Cardiac fibroblast (primary cell): ENCODE measurements at regions not wholly inside any gene's neighbourhood (a gene's known extent, or its start where the extent isn't known, plus 50 kb on each side); places are given as distances from the start of the nearest gene placed in this dataset.
A peak's percentile ranks its signal among the peaks of the same experiment; 100 is the strongest.

Experiments used
- DNase-seq, 2 donors: peaks; one replicate each; pipeline versions ENCODE4 v3.0.0 to v3.0.0-alpha.2; 2010; ENCODE audit warnings: low read depth in 2 of 2
- H3K4me3 ChIP-seq, 2 donors: replicated peaks in 1 of 2; 1 replicate in 1 of 2; 2 replicates in 1 of 2; pipeline ENCODE4 v1.5.1; 2011; ENCODE audit warnings: low read depth in 2 of 2, low read length in 2 of 2, mild to moderate bottlenecking in 2 of 2, moderate library complexity in 1 of 2
- TF ChIP-seq, protein P1 (sequence below): IDR thresholded peaks from one replicate; pipeline ENCODE4 v1.5.1; 2011; ENCODE audit warnings: low read depth, mild to moderate bottlenecking, low read length, inconsistent platforms

DNA sequence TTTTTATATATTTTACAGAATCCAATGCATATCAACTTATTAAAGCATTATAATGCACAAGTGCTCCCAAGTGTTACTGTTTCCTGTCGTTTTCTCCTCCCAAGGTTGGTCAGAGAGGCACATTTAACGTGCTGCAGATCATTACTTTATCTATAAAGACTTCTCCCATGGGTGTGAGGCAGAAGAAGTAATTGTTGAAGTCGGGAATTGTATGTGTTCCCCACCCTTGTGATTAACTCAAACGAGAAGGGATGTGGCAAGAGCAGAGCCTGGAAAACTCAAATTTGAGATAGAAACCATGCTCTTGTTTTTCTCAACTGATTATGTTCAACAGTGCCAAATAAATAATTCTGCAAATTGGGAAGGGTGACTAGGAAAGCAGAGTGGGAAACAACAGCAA lies 412.5 kb upstream of the ADAMTS5 start:
- TF ChIP-seq, protein P1, sequence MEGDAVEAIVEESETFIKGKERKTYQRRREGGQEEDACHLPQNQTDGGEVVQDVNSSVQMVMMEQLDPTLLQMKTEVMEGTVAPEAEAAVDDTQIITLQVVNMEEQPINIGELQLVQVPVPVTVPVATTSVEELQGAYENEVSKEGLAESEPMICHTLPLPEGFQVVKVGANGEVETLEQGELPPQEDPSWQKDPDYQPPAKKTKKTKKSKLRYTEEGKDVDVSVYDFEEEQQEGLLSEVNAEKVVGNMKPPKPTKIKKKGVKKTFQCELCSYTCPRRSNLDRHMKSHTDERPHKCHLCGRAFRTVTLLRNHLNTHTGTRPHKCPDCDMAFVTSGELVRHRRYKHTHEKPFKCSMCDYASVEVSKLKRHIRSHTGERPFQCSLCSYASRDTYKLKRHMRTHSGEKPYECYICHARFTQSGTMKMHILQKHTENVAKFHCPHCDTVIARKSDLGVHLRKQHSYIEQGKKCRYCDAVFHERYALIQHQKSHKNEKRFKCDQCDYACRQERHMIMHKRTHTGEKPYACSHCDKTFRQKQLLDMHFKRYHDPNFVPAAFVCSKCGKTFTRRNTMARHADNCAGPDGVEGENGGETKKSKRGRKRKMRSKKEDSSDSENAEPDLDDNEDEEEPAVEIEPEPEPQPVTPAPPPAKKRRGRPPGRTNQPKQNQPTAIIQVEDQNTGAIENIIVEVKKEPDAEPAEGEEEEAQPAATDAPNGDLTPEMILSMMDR = no peak
- H3K4me3 ChIP-seq = no peak overlapping the region
- DNase-seq = peak in 1 of 2 donors; percentile 12

DNA sequence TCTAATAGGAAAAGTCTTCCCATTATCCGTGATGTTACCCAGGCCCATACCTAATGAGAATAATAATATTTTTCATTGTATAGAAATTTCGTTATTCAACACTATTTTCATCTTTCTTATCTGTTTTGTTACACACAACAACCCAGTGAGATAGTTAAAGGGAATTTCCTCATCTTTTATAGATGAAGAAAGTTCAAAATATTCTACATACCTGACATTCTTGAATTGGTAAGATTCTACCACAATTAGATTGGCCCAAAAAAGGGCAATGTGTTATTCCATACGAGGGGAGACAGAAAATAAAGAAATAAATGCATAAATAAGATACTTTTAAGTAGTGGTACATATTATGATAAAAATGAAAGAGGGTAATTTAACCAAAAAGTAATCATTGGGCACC lies 405.5 kb upstream of the ADAMTS5 start:
- H3K4me3 ChIP-seq = no peak overlapping the region
- TF ChIP-seq, protein P1 = no peak
- peak in 1 of 2 donors; percentile 16 for DNase-seq

DNA sequence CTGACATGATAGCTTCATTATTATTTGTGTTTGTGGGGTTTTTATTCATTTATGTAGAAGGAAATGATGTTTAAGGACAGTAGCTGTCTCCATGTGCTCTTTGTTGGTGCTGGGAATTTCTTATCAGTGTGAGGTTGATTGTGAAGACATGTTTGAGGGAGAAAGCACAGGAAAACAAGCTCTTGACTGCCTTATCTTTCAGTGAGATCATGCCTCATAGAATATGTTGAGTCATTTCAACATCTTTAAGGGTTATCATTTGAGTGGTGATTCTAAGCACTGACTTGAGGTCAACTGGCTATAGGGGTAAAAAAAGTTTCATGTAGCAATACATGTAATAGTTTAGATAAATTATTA lies 405.1 kb upstream of the ADAMTS5 start:
- no peak overlapping the region for H3K4me3 ChIP-seq
- TF ChIP-seq, protein P1 = no peak
- DNase-seq = peak; percentile 14 to 50

DNA sequence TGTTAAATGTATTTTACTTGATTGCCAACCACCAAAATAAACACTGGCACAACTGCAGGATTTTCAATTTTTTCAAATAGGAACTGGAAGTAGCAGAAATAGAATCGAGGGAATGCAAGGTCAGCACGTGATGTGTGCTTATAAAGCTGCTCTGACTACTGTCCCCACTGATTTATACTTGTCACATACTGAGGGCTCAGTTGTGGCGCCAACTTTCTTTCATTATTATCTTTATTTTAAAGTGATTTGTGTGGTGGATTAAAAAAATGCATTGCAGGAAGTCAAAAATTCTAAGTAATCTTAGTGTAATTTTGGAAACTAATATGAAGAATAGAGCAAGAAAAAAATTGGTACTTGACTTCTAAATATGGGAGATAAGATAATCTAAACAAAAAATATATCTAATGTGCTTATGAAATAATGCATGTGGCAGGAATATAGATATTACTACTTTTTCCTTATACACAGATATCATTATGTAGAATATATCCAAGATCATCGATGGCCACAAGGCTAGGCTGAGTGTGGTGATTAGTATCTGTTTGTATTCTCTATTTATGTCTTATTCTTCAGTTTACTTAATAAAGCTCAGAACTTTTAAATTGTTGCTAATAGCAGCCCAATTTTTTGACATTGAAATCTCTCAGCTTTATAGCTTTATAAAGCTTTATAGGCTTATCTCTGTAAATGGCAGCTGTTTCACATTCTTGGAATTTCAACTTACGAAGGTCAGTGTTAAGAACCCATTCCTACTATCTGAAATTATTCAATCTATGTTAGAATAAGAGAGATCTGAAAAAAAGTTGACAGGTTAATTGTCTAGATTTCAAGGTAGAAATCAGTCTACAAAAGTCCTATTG lies 404.5 kb upstream of the ADAMTS5 start:
- TF ChIP-seq, protein P1 = no peak
- no peak overlapping the region for H3K4me3 ChIP-seq
- peak; percentile 20 to 45 for DNase-seq

DNA sequence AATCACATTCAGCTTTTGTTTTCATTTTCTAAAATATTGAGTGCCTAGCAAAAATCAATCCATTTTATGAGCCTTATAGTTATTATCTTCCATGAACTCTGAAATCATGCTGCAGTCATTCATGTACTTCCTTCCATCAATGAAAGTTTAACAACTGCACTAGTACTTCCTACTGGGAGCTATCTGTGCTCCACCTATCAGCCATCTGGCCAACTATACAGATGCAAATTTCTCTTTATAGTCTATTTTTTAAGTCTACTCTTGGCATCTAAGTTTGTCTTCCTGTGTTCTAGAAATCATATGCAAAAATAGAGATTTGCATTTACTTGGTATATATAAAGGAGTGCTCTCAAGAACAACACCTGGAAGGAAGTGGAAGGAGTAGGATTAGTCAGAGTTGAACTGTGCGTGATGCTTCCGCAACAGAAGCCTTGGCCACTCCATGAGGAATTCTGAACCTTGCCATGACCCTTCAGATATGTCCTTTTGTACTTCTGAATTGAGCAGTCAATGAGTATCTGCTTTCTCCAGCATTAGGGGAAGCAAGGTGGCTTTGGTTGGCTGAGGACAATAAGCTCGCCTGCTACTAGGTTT lies 403.2 kb upstream of the ADAMTS5 start:
- H3K4me3 ChIP-seq = no peak overlapping the region
- no peak for DNase-seq
- TF ChIP-seq, protein P1 = no peak

DNA sequence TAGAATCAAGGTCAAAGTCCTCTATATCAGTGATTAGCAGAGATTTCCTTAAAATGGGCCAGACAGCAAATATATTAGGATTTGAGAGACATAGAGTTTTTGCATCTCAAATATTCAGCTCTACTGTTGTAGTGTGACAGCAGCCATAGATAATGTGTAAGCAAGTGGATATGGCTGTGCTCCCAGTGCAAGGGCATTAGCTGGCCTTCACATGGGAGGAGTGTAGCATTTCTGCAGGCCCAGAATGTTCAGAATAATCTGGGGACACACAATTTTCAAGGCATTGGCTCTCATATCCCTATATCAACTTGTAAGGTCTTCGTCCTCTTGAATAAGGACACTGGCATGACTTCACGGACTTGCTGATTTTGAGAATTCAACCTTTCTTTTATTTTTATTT lies 402.3 kb upstream of the ADAMTS5 start:
- no peak for DNase-seq
- H3K4me3 ChIP-seq = no peak overlapping the region
- TF ChIP-seq, protein P1 = no peak
